ENCODE measurements at regions not wholly inside any gene's neighbourhood (a gene's known extent, or its start where the extent isn't known, plus 50 kb on each side); places are given as distances from the start of the nearest gene placed in this dataset.

- no peak for TF ChIP-seq CTCF (conservative IDR thresholded peaks at IDR 0.05; ENCODE audit: low read depth, low read length)
- TF ChIP-seq EZH2 (IDR thresholded peaks at IDR 0.05; ENCODE audit: borderline replicate concordance, low read depth, low read length, poor library complexity, severe bottlenecking): no peak
Observed at GRCh38 chrX:126339928-126340327, 173.8 kb upstream of the DCAF12L2 start.

Measured in A673 (cell line).